ENCODE measurements at regions not wholly inside any gene's neighbourhood (a gene's known extent, or its start where the extent isn't known, plus 50 kb on each side); places are given as distances from the start of the nearest gene placed in this dataset.

- DNase-seq (ENCODE audit: low read depth) = no peak
Observed at GRCh38 chr1:30129421-30130055, 593.8 kb downstream of the MATN1 start.

DNA sequence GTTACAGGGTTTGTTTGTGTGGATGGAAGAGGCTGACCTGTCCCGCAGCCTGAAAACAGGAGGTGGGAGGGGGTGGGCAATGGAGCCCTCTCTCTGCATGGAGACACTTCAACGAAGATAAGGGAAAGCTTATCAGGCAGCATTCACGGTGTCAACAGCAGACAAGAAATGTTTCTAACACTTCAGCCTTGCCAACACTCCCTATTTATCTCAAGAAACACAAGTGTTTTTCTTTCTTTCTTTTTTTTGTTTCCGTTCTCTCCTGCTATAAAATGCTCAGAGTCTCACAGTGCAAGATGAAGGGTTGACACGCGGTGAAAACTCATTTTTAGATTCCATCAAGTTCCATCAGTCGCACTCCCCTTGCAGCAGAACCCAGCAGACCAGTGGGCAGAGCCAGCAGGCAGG is 594.4 kb downstream of the MATN1 start:
- DNase-seq (ENCODE audit: low read depth) = no peak

- DNase-seq (ENCODE audit: low read depth) = no peak
Observed at GRCh38 chr1:30126848-30127247, 596.5 kb downstream of the MATN1 start.

DNA sequence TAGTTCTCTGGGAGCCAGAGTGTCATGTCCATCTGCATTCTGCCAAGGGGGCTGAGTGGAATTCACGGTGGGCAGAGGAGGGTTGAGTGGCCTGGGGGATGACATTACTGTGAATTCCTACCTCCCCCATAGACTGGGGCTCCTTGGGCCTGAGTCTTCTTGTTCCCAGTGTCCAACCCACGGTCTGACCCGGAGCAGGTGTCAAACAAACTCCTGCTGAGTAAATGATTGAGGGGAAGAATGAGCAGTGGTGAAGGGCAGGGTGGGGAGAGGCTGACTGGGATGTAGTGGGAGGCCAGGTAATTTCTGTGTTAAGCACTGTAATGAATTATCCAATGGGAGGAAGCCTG is 597.6 kb downstream of the MATN1 start:
- DNase-seq (ENCODE audit: low read depth) = no peak

GRCh38 chr1:30125021-30125820 is 598.2 kb downstream of the MATN1 start:
- no peak for DNase-seq (ENCODE audit: low read depth)

DNA sequence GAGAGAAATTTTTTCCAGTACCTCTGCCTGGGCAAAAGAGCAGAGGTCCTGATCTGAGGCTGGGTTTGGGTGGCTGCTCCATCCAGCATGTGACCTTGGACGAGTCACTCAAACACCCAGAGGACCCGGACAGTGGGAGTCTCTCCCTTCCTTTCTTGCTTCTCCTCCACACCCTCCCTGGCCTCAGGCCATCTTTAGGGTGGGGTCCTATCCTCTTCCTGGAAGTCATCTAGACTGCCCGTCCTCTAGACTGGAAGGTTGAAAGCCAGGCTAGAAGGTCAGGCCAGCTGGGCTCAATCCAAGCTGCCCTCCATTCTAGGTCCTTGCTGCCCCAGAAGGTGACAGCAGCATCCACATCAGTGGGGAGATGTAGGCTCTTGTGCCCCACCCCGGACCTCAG is 599.5 kb downstream of the MATN1 start:
- no peak for DNase-seq (ENCODE audit: low read depth)

GRCh38 chr1:30123036-30123435 is 600.3 kb downstream of the MATN1 start:
- DNase-seq (ENCODE audit: low read depth) = no peak

- DNase-seq (ENCODE audit: low read depth) = no peak
Observed at GRCh38 chr1:30120245-30121000, 603.0 kb downstream of the MATN1 start.

GRCh38 chr1:30117685-30118084 is 605.7 kb downstream of the MATN1 start:
- DNase-seq (ENCODE audit: low read depth) = no peak

GRCh38 chr1:30111431-30111830 is 612.0 kb downstream of the MATN1 start:
- peak; percentile 10 for DNase-seq (ENCODE audit: low read depth)

GRCh38 chr1:30110846-30111245 is 612.5 kb downstream of the MATN1 start:
- DNase-seq (ENCODE audit: low read depth) = no peak

- peak; percentile 25 for DNase-seq (ENCODE audit: low read depth)
Observed at GRCh38 chr1:30109853-30110252, 613.5 kb downstream of the MATN1 start.

DNA sequence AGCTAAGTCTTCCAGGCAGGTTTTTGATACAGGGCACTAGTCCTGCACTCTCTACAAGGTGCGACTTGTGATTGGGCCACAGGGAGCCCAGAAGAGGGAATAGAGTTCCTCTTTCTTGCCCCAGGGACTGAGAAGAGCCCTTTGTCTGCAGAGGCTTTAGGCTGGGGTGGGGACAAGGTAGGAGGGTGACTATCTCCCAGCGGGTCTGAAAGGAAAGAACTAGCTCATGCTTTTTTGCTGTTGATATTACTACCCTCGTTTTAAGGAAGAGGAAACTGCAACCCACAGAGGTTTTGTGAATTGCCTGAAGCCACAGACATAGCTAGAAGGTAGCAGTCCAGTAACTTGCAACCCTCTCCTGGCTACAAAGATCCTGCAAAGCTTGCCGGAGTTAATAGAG is 615.2 kb downstream of the MATN1 start:
- no peak for DNase-seq (ENCODE audit: low read depth)

DNA sequence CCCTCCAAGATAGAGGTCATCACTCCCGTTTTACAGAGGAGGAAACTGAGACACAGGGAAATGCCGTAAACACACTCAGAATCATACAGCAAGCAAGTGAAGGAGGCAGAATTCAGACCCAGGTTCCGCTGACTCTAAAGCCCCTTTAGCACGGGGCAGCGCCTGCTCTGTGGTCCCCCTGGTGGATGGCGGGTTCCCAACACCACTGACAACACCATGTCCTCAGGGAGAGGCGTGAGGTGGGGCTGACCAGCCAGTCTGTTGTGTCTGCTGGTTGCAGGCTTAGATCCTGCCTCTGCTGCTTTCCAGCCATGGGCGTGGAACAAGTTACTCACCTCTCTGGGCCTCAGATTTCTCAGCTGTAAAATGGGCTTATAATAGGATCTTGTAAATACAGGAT is 617.3 kb downstream of the MATN1 start:
- DNase-seq (ENCODE audit: low read depth) = peak; percentile 10

GRCh38 chr1:30104551-30104950 is 618.8 kb downstream of the MATN1 start:
- DNase-seq (ENCODE audit: low read depth) = no peak

- no peak for DNase-seq (ENCODE audit: low read depth)
Observed at GRCh38 chr1:30103708-30104411, 619.5 kb downstream of the MATN1 start.

DNA sequence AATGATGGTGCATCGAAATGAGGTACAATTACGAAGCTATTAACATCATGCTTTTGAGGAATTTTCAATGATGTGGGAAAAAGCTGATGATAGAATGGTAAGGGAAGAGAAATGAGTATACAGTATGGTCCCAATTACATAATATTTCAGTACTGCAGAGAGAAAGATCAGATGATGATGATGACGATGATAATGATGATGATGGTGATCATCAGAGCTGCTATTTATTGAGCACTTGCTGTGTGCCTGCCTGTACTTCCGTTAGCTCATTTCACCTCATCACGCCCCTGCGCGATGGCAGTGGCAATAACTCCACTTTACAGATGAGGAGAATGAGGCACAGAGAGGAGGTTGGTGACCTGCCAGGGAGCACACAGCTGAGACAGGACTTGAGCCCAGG is 620.8 kb downstream of the MATN1 start:
- DNase-seq (ENCODE audit: low read depth) = no peak

DNA sequence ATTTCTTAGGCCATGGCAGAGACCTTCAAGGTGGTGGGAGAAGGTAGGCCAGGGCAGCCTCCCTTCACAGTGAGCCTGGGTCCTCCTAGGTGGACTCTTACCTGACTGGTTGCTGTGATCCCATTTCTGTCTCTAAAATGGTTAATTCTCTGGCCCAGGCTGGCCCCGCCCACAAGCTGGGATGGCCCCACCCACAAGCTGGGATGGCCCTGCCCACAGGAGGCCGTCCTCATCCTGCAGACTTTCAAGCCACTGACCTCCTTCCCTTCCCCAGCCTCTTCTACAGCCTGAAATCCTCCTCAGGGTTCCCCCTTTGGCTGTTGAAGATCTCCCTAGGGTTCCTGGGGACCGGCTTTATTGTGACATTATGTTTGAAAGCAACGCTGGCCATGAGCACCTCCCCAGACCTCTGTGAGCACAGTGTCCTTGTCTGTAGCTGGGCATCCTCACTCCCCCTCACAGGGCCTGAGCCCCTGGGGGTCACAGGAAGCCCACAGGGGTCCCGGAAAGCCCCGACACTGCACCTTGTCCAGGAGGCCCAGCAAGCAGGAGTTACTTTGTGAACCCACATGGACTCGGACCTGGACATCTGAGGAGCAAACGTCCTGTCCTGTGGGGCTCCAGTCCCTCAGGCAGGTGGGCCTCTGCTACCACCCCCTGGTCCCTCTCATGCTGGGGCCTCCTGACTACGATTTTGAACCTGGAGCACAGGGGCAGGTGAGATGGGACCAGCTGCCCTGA is 621.7 kb downstream of the MATN1 start:
- no peak for DNase-seq (ENCODE audit: low read depth)

GRCh38 chr1:30101016-30101415 is 622.4 kb downstream of the MATN1 start:
- DNase-seq (ENCODE audit: low read depth) = no peak

- DNase-seq (ENCODE audit: low read depth) = no peak
Observed at GRCh38 chr1:30100524-30100862, 622.9 kb downstream of the MATN1 start.

Measured in LHCN-M2 (cell line).